HG02678 (cell line): ENCODE measurements at regions not wholly inside any gene's neighbourhood (a gene's known extent, or its start where the extent isn't known, plus 50 kb on each side); places are given as distances from the start of the nearest gene placed in this dataset.

Source experiments
- ATAC-seq: cut with Tn5 transposase; IDR thresholded peaks from one replicate; pipeline ENCODE4 v1.9.1; 2021; ENCODE audit warnings: mild to moderate bottlenecking, moderate library complexity; ENCODE audit not compliant: unreplicated experiment

- no peak for ATAC-seq
Observed at GRCh38 chr7:49247759-49248158, 323.4 kb downstream of the CDC14C start.

- no peak for ATAC-seq
Observed at GRCh38 chr7:49255054-49255453, 330.7 kb downstream of the CDC14C start.

- no peak for ATAC-seq
Observed at GRCh38 chr7:49260538-49260937, 336.2 kb downstream of the CDC14C start.

- no peak for ATAC-seq
Observed at GRCh38 chr7:49261928-49262327, 337.6 kb downstream of the CDC14C start.

GRCh38 chr7:49264530-49264929 is 340.2 kb downstream of the CDC14C start:
- no peak for ATAC-seq

- ATAC-seq: no peak
Observed at GRCh38 chr7:49273897-49274296, 349.6 kb downstream of the CDC14C start.

GRCh38 chr7:49279891-49280290 is 355.5 kb downstream of the CDC14C start:
- no peak for ATAC-seq

GRCh38 chr7:49287653-49288052 is 363.3 kb downstream of the CDC14C start:
- ATAC-seq: no peak

GRCh38 chr7:49294611-49295010 is 370.3 kb downstream of the CDC14C start:
- ATAC-seq: no peak

GRCh38 chr7:49295146-49295545 is 370.8 kb downstream of the CDC14C start:
- ATAC-seq: no peak

- no peak for ATAC-seq
Observed at GRCh38 chr7:49297958-49298357, 373.6 kb downstream of the CDC14C start.

GRCh38 chr7:49308787-49309186 is 384.4 kb downstream of the CDC14C start:
- no peak for ATAC-seq

GRCh38 chr7:49320083-49320482 is 395.7 kb downstream of the CDC14C start:
- ATAC-seq: no peak

GRCh38 chr7:49321843-49322242 is 397.5 kb downstream of the CDC14C start:
- no peak for ATAC-seq

GRCh38 chr7:49322476-49322875 is 398.1 kb downstream of the CDC14C start:
- ATAC-seq: no peak

GRCh38 chr7:49324040-49324439 is 399.7 kb downstream of the CDC14C start:
- ATAC-seq: no peak

GRCh38 chr7:49324707-49325106 is 400.4 kb downstream of the CDC14C start:
- no peak for ATAC-seq

GRCh38 chr7:49325571-49325970 is 401.2 kb downstream of the CDC14C start:
- ATAC-seq: no peak

GRCh38 chr7:49327155-49327554 is 402.8 kb downstream of the CDC14C start:
- no peak for ATAC-seq

GRCh38 chr7:49333180-49333881 is 409.0 kb downstream of the CDC14C start:
- no peak for ATAC-seq

GRCh38 chr7:49341849-49342248 is 417.5 kb downstream of the CDC14C start:
- ATAC-seq: no peak

GRCh38 chr7:49344556-49344955 is 420.2 kb downstream of the CDC14C start:
- no peak for ATAC-seq

GRCh38 chr7:49346195-49346899 is 422.0 kb downstream of the CDC14C start:
- ATAC-seq: no peak
